DND-41 (cell line): ENCODE measurements at regions not wholly inside any gene's neighbourhood (a gene's known extent, or its start where the extent isn't known, plus 50 kb on each side); places are given as distances from the start of the nearest gene placed in this dataset.

Experiments used
- EZH2 ChIP-seq: IDR thresholded peaks from 3 replicates; pipeline ENCODE4 v1.6.1; 2012; ENCODE audit warnings: borderline replicate concordance, low read depth, mild to moderate bottlenecking, moderate library complexity, low read length, inconsistent platforms; ENCODE audit not compliant: severe bottlenecking
- TF ChIP-seq, protein P1 (sequence below): IDR thresholded peaks from 2 replicates; pipeline ENCODE4 v1.5.1; 2012; ENCODE audit warnings: borderline replicate concordance, low read length, moderate library complexity, mild to moderate bottlenecking; ENCODE audit not compliant: poor library complexity, severe bottlenecking; ENCODE audit errors: extremely low read depth

DNA sequence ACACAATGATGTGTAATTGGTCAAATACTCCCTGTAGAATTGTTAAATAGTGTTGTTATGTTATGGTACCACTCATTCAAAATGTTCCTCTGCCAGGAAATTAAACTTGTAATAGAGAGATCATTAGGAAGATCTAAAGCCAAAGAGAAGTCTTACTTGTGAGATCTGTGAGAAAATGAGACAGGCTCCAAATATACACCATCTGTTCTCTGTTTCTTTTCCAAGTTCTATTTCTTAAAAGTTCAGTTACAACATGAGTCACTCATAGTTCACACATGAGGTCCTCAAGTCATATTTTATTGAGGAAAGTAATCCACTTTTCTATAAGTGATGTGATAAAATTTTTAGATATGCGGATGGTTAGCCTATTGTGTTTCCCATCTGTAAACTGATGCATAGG is 1038.1 kb upstream of the PRR20A start:
- TF ChIP-seq, protein P1, sequence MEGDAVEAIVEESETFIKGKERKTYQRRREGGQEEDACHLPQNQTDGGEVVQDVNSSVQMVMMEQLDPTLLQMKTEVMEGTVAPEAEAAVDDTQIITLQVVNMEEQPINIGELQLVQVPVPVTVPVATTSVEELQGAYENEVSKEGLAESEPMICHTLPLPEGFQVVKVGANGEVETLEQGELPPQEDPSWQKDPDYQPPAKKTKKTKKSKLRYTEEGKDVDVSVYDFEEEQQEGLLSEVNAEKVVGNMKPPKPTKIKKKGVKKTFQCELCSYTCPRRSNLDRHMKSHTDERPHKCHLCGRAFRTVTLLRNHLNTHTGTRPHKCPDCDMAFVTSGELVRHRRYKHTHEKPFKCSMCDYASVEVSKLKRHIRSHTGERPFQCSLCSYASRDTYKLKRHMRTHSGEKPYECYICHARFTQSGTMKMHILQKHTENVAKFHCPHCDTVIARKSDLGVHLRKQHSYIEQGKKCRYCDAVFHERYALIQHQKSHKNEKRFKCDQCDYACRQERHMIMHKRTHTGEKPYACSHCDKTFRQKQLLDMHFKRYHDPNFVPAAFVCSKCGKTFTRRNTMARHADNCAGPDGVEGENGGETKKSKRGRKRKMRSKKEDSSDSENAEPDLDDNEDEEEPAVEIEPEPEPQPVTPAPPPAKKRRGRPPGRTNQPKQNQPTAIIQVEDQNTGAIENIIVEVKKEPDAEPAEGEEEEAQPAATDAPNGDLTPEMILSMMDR = no peak
- TF ChIP-seq EZH2 = no peak
